Stimulated activated CD4-positive, alpha-beta T cell treated with anti-CD3 and anti-CD28 coated beads, Interleukin-1b, Interleukin-23, amount 100 ng/mL, for 1 hour (primary cell): ENCODE measurements at regions not wholly inside any gene's neighbourhood (a gene's known extent, or its start where the extent isn't known, plus 50 kb on each side); places are given as distances from the start of the nearest gene placed in this dataset.
"Not testable (repeated sequence)": the region's sequence is repeated elsewhere in the genome, so short reads cannot be mapped to it uniquely, and the experiment has no call there.

Source experiments
- DNase-seq, 2 donors: peaks; one replicate each; pipeline ENCODE4 v3.0.0-alpha.2; 2020; ENCODE audit warnings: low read depth in 2 of 2

- DNase-seq = no peak
These were observed 104.7 kb upstream of the TMEM132E start for GRCh38 chr17:34474706-34475105.

- DNase-seq = no peak
These were observed 107.0 kb upstream of the TMEM132E start for GRCh38 chr17:34472363-34472762.

GRCh38 chr17:34471278-34471677 is 108.1 kb upstream of the TMEM132E start:
- DNase-seq = not testable (repeated sequence)

GRCh38 chr17:34465789-34466188 is 102.8 kb upstream of the CCL1 start:
- no peak for DNase-seq

- DNase-seq = no peak
These were observed 101.8 kb upstream of the CCL1 start for GRCh38 chr17:34464812-34465211.

- no peak for DNase-seq
These were observed 95.2 kb upstream of the CCL1 start for GRCh38 chr17:34458266-34458665.

- DNase-seq = no peak
These were observed 93.1 kb upstream of the CCL1 start for GRCh38 chr17:34456121-34456520.

- no peak for DNase-seq
These were observed 89.7 kb upstream of the CCL1 start for GRCh38 chr17:34452769-34453168.

- no peak for DNase-seq
These were observed 88.3 kb upstream of the CCL1 start for GRCh38 chr17:34451313-34451712.

- no peak for DNase-seq
These were observed 84.4 kb upstream of the CCL1 start for GRCh38 chr17:34447406-34447805.

GRCh38 chr17:34445101-34445500 is 82.1 kb upstream of the CCL1 start:
- no peak for DNase-seq

GRCh38 chr17:34443619-34444469 is 80.8 kb upstream of the CCL1 start:
- DNase-seq = no peak

- no peak for DNase-seq
These were observed 79.5 kb upstream of the CCL1 start for GRCh38 chr17:34442387-34443111.

- no peak for DNase-seq
These were observed 74.2 kb upstream of the CCL1 start for GRCh38 chr17:34437188-34437587.

- no peak for DNase-seq
These were observed 73.6 kb upstream of the CCL1 start for GRCh38 chr17:34436607-34437006.

GRCh38 chr17:34435182-34435928 is 72.3 kb upstream of the CCL1 start:
- DNase-seq = no peak

GRCh38 chr17:34434052-34434451 is 71.0 kb upstream of the CCL1 start:
- no peak for DNase-seq

GRCh38 chr17:34424814-34425491 is 61.9 kb upstream of the CCL1 start:
- DNase-seq = no peak

GRCh38 chr17:34423978-34424813 is 61.2 kb upstream of the CCL1 start:
- DNase-seq = no peak

- DNase-seq = not testable (repeated sequence)
These were observed 60.3 kb upstream of the CCL1 start for GRCh38 chr17:34423315-34423714.

GRCh38 chr17:34420900-34421299 is 57.9 kb upstream of the CCL1 start:
- no peak for DNase-seq
